Prostate gland (tissue), 2 donors: ENCODE measurements at regions not wholly inside any gene's neighbourhood (a gene's known extent, or its start where the extent isn't known, plus 50 kb on each side); places are given as distances from the start of the nearest gene placed in this dataset.

Experiments
- CTCF ChIP-seq, 4 experiments: fragments of 200-600 bp in 2 of 4; fragments of 450-650 bp in 2 of 4; sonication (generic) in 2 of 4; IDR thresholded peaks; 1 replicate in 3 of 4; 2 replicates in 1 of 4; pipeline ENCODE4 v1.5.1; 2016 to 2019; ENCODE audit warnings: antibody characterized with exemption in 4 of 4, mild to moderate bottlenecking in 2 of 4, moderate library complexity in 2 of 4
- POLR2AphosphoS5 ChIP-seq: sonication (generic); formaldehyde crosslinking; IDR thresholded peaks from one replicate; pipeline ENCODE4 v1.6.1; 2017; ENCODE audit warnings: antibody characterized with exemption

GRCh38 chr13:44079413-44080205 is 199.9 kb downstream of the LACC1 start:
- TF ChIP-seq CTCF (IDR thresholded peaks at IDR 0.05): no peak
- TF ChIP-seq POLR2AphosphoS5: no peak
